B cell (primary cell): ENCODE measurements at regions not wholly inside any gene's neighbourhood (a gene's known extent, or its start where the extent isn't known, plus 50 kb on each side); places are given as distances from the start of the nearest gene placed in this dataset.

Experiments used
- ATAC-seq: fragments of 200-7000 bp; cut with Tn5 transposase; one replicate; pipeline ENCODE4 v1.10.0; 2021; ENCODE audit warnings: low read depth, mild to moderate bottlenecking, moderate number of reproducible peaks, moderate library complexity
- CTCF ChIA-PET: fragments of 350-600 bp; sonication (Branson Sonifier 250); formaldehyde crosslinking; loops from one replicate; lab custom pipeline; 2021; ENCODE audit warnings: antibody characterized with exemption, inconsistent platforms; lab: Charles Lee
- POLR2A ChIA-PET: fragments of 350-600 bp; sonication (Branson Sonifier 250); formaldehyde crosslinking; loops from one replicate; lab custom pipeline; 2021; ENCODE audit warnings: antibody characterized with exemption; lab: Charles Lee
- DNase-seq: peaks from one replicate; pipeline ENCODE4 v3.0.0; 2013
- H2AFZ ChIP-seq: 2 replicates; pipeline ENCODE4 v1.6.1; 2012; ENCODE audit warnings: mild to moderate bottlenecking, low read depth, low read length; ENCODE audit not compliant: insufficient read depth, poor library complexity, severe bottlenecking
- H3K27ac ChIP-seq, 2 donors: 1 replicate in 1 of 2; 2 replicates in 1 of 2; pipeline ENCODE4 v1.5.1; 2012 to 2013; ENCODE audit warnings: low read length in 2 of 2, mild to moderate bottlenecking in 2 of 2, moderate library complexity in 1 of 2
- H3K27me3 ChIP-seq, 4 experiments: fragments of 200-600 bp in 1 of 4; sonication (generic) in 1 of 4; replicated peaks in 1 of 4; 1 replicate in 2 of 4; 2 replicates in 2 of 4; pipeline versions ENCODE4 v1.6.1 to v1.7.0; 2013 to 2016; ENCODE audit warnings: low read length in 3 of 4, mild to moderate bottlenecking in 2 of 4, mixed read lengths in 1 of 4, moderate library complexity in 1 of 4; ENCODE audit not compliant: insufficient read depth in 4 of 4, control insufficient read depth in 3 of 4; ENCODE audit errors: control extremely low read depth in 1 of 4
- H3K36me3 ChIP-seq, 2 experiments: replicated peaks in 1 of 2; 1 replicate in 1 of 2; 2 replicates in 1 of 2; pipeline versions ENCODE4 v1.6.1 to v1.7.1; 2013; ENCODE audit warnings: low read length in 1 of 2; ENCODE audit not compliant: insufficient read depth in 2 of 2, control insufficient read depth in 1 of 2; ENCODE audit errors: control extremely low read depth in 1 of 2, extremely low read depth in 1 of 2
- H3K4me1 ChIP-seq, 2 donors: fragments of 200-600 bp in 1 of 2; sonication (generic) in 1 of 2; 1 replicate in 1 of 2; 2 replicates in 1 of 2; pipeline versions ENCODE4 v1.5.1 to v1.6.1; 2013 to 2017; ENCODE audit warnings: low read length in 2 of 2; ENCODE audit not compliant: control insufficient read depth in 2 of 2, insufficient read depth in 2 of 2
- H3K4me2 ChIP-seq: replicated peaks from 2 replicates; pipeline ENCODE3; 2012; ENCODE audit warnings: mild to moderate bottlenecking, low read depth, low read length; ENCODE audit not compliant: poor library complexity, severe bottlenecking
- H3K4me3 ChIP-seq, 5 experiments: fragments of 200-600 bp in 1 of 5; sonication (generic) in 1 of 5; 1 replicate in 3 of 5; 2 replicates in 2 of 5; pipeline versions ENCODE4 v1.5.1 to v1.7.0; 2011 to 2016; ENCODE audit warnings: low read length in 4 of 5, mild to moderate bottlenecking in 4 of 5, low read depth in 2 of 5, control low read depth in 1 of 5, moderate library complexity in 1 of 5; ENCODE audit not compliant: insufficient read depth in 1 of 5; ENCODE audit errors: control extremely low read depth in 1 of 5, extremely low read depth in 1 of 5
- H3K79me2 ChIP-seq: fragments of 200-600 bp; sonication (generic); one replicate; pipeline ENCODE4 v1.6.0; 2016; ENCODE audit warnings: low read length; ENCODE audit not compliant: control insufficient read depth, insufficient read depth
- H3K9ac ChIP-seq: fragments of 200-600 bp; sonication (generic); 2 replicates; pipeline ENCODE4 v1.6.1; 2017; ENCODE audit warnings: mild to moderate bottlenecking, low read length, moderate library complexity
- H3K9me3 ChIP-seq, 3 donors: one replicate each; pipeline versions ENCODE4 v1.6.1 to v1.7.1; 2013; ENCODE audit warnings: low read length in 2 of 3; ENCODE audit not compliant: control insufficient read depth in 2 of 3, insufficient read depth in 1 of 3; ENCODE audit errors: control extremely low read depth in 1 of 3
- H4K20me1 ChIP-seq: 2 replicates; pipeline ENCODE4 v1.6.0; 2012; ENCODE audit warnings: mild to moderate bottlenecking, low read length; ENCODE audit not compliant: insufficient read depth, control insufficient read depth, poor library complexity, severe bottlenecking
- H3K27ac Mint-ChIP-seq: one replicate; pipeline ENCODE4 v1.8.0; 2021; ENCODE audit warnings: mixed read lengths
- H3K27me3 Mint-ChIP-seq: one replicate; pipeline ENCODE4 v1.8.0; 2021; ENCODE audit warnings: mixed read lengths
- H3K4me1 Mint-ChIP-seq: one replicate; pipeline ENCODE4 v1.8.0; 2021; ENCODE audit warnings: mixed read lengths
- H3K4me3 Mint-ChIP-seq: one replicate; pipeline ENCODE4 v1.8.0; 2021; ENCODE audit warnings: mixed read lengths
- H3K9me3 Mint-ChIP-seq: one replicate; pipeline ENCODE4 v1.8.0; 2022; ENCODE audit warnings: mixed read lengths; ENCODE audit not compliant: insufficient read depth
- EZH2 ChIP-seq: IDR thresholded peaks from 2 replicates; pipeline ENCODE4 v1.6.1; 2012; ENCODE audit warnings: borderline replicate concordance, low read depth, mild to moderate bottlenecking, moderate library complexity, low read length; ENCODE audit not compliant: insufficient read depth, poor library complexity, severe bottlenecking
- WGBS: methylation state at CpG from one replicate; pipeline ENCODE4 v1.1.5; 2013; ENCODE audit warnings: missing lambda C conversion rate; ENCODE audit not compliant: insufficient coverage; 5-methylcytosine and 5-hydroxymethylcytosine counted together
- intact Hi-C: fragments of 100-400 bp; cut with micrococcal nuclease; formaldehyde crosslinking; loops from one replicate; pipeline ENCODE4 v1.10.0; 2022
- TF ChIP-seq, protein P1 (sequence below): fragments of 200-600 bp; IDR thresholded peaks from one replicate; pipeline ENCODE4 v1.8.0; 2022; ENCODE audit warnings: antibody characterized with exemption, mild to moderate bottlenecking

DNA sequence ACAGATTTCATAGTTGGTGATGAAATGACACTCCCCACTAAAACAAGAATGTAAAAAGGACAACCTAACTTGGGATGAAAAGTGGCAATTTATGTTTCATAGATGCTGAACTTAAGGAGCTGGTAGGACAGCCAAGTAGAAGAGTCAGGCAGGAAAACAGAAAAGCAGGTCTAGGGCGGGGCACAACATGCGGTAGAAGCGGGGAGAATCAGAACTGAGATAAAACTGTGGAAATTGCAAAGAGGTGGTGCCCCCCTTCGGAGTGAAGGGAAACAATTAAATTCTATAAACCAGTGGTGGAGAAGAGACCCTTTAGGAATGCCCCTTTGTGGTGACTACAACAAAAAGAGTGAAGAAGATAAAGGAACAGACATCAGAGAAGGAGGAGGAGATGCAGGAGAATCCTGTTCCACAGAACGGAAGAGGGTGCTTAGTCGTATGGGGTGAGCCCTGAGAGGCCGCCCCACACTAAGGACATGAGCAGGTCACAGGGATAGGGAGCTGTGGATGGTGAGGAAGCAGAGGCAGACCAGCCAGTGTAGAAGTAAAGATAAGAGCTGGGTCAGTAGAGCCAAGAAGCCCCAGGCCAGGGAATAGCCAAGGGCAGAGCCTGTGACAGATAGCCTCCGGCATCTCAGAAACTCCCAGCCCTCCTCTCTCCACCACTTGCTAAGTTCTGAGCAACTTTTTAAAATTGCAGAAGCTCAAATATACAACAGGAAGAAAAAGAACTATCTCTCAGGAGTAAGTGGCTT lies 100.3 kb upstream of the DOCK9 start:
- no peak for DNase-seq

DNA sequence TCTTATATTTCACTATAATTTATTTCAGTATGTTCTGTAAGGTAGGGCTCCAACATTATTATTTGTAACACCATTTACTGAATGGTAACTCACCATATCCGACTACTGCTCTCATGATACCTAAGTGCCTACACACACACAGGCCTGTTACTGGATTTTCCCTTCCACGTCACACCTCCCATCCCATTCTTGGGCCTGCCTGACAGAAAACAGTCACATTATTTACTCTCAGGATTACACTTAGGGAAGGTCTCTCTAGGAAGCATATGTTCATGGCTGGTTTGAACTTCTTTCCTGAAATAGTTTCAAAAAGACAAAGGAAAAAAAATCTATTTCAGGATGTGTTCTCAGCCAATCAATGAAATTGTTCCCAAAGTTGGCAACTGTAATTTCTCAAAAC lies 102.3 kb upstream of the DOCK9 start:
- Mint-ChIP-seq H3K4me3 (no peak overlapping the region), H3K9me3 (no peaks in the 10 kb centered on the region), H3K27ac (no peak overlapping the region), H3K4me1 (peaks cover 24% of the 10 kb centered on the region), H3K27me3 (no peaks in the 10 kb centered on the region)
- Histone ChIP-seq H3K9me3 (peaks cover 0 to 4% (median 0%) of the 10 kb centered on the region in 3 donors), H3K4me3 (no peak overlapping the region), H4K20me1 (no peaks in the 10 kb centered on the region), H3K27me3 (no peaks in the 10 kb centered on the region), H3K4me1 (peaks cover 18 to 21% of the 10 kb centered on the region in 2 donors), H3K79me2 (peaks cover 3% of the 10 kb centered on the region), H2AFZ (no peak overlapping the region), H3K4me2 (no peak overlapping the region), H3K9ac (no peak overlapping the region), H3K36me3 (no peaks in the 10 kb centered on the region), H3K27ac (no peak overlapping the region)
- DNase-seq (no peak), ATAC-seq (no peak)
- CTCF ChIA-PET: no interaction called here
- no peak for TF ChIP-seq EZH2
- TF ChIP-seq, protein P1, sequence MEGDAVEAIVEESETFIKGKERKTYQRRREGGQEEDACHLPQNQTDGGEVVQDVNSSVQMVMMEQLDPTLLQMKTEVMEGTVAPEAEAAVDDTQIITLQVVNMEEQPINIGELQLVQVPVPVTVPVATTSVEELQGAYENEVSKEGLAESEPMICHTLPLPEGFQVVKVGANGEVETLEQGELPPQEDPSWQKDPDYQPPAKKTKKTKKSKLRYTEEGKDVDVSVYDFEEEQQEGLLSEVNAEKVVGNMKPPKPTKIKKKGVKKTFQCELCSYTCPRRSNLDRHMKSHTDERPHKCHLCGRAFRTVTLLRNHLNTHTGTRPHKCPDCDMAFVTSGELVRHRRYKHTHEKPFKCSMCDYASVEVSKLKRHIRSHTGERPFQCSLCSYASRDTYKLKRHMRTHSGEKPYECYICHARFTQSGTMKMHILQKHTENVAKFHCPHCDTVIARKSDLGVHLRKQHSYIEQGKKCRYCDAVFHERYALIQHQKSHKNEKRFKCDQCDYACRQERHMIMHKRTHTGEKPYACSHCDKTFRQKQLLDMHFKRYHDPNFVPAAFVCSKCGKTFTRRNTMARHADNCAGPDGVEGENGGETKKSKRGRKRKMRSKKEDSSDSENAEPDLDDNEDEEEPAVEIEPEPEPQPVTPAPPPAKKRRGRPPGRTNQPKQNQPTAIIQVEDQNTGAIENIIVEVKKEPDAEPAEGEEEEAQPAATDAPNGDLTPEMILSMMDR: no peak
- POLR2A ChIA-PET: no interaction called here
- intact Hi-C loops: no loop called here
- 100% methylated on average over 1 of the region's 2 CpGs for WGBS

More for the DNA sequence above, 100.3 kb upstream of the DOCK9 start:
- H3K9me3 ChIP-seq: peaks cover 0 to 9% (median 6%) of the 10 kb centered on the region in 3 donors
- H2AFZ ChIP-seq: no peak overlapping the region
- H3K36me3 ChIP-seq: no peaks in the 10 kb centered on the region
- no peak overlapping the region for H3K9ac ChIP-seq
- TF ChIP-seq, protein P1: no peak
- no peak for TF ChIP-seq EZH2
- H3K27ac Mint-ChIP-seq: no peak overlapping the region
- no peaks in the 10 kb centered on the region for H3K27me3 ChIP-seq
- intact Hi-C loops: no loop called here
- peaks cover 3% of the 10 kb centered on the region for H3K79me2 ChIP-seq
- no peak overlapping the region for H3K4me3 ChIP-seq
- no peak overlapping the region for H3K4me3 Mint-ChIP-seq
- H3K27ac ChIP-seq: no peak overlapping the region
- CTCF ChIA-PET: no interaction called here
- no peak overlapping the region for H3K4me2 ChIP-seq
- H3K27me3 Mint-ChIP-seq: no peaks in the 10 kb centered on the region
- H3K9me3 Mint-ChIP-seq: peaks cover 4% of the 10 kb centered on the region
- POLR2A ChIA-PET: no interaction called here
- peaks cover 13% of the 10 kb centered on the region for H3K4me1 Mint-ChIP-seq
- H4K20me1 ChIP-seq: no peaks in the 10 kb centered on the region
- 97% methylated on average over 8 of the region's 8 CpGs for WGBS
- no peak for ATAC-seq
- peaks cover 4 to 8% of the 10 kb centered on the region in 2 donors for H3K4me1 ChIP-seq
